ENCODE measurements at regions not wholly inside any gene's neighbourhood (a gene's known extent, or its start where the extent isn't known, plus 50 kb on each side); places are given as distances from the start of the nearest gene placed in this dataset.

GRCh38 chr18:6648581-6648980 is 80.9 kb upstream of the ARHGAP28 start:
- no peak for TF ChIP-seq CTCF (IDR thresholded peaks at IDR 0.05)
- no peak for TF ChIP-seq POLR2A (IDR thresholded peaks at IDR 0.05)
